Gastroesophageal sphincter (tissue), 4 donors: ENCODE measurements at regions not wholly inside any gene's neighbourhood (a gene's known extent, or its start where the extent isn't known, plus 50 kb on each side); places are given as distances from the start of the nearest gene placed in this dataset.
A peak's percentile ranks its signal among the peaks of the same experiment; 100 is the strongest.

Source experiments
- ATAC-seq: fragments of 150-250 bp; one replicate; pipeline ENCODE4 v1.9.1; 2016; ENCODE audit warnings: mild to moderate bottlenecking, moderate library complexity
- H3K27ac ChIP-seq, 4 donors: fragments of 200-600 bp; sonication (generic) in 3 of 4; 1 replicate in 3 of 4; 2 replicates in 1 of 4; pipeline ENCODE4 v1.5.1; 2016 to 2019
- H3K27me3 ChIP-seq: fragments of 200-600 bp; sonication (generic); one replicate; pipeline ENCODE4 v1.5.1; 2019
- H3K36me3 ChIP-seq, 2 donors: fragments of 200-600 bp; sonication (generic); one replicate each; pipeline ENCODE4 v1.5.1; 2019; ENCODE audit warnings: control low read depth in 1 of 2
- H3K4me1 ChIP-seq, 3 donors: fragments of 200-600 bp; sonication (generic); 1 replicate in 2 of 3; 2 replicates in 1 of 3; pipeline ENCODE4 v1.5.1; 2016 to 2019; ENCODE audit warnings: control low read depth in 2 of 3
- H3K4me3 ChIP-seq, 2 donors: fragments of 200-600 bp; sonication (generic); one replicate each; pipeline ENCODE4 v1.5.1; 2019; ENCODE audit warnings: mild to moderate bottlenecking in 1 of 2, moderate library complexity in 1 of 2
- H3K9me3 ChIP-seq, 3 donors: fragments of 200-600 bp; sonication (generic); one replicate each; pipeline ENCODE4 v1.5.1; 2017 to 2019; ENCODE audit warnings: control low read depth in 2 of 3
- EP300 ChIP-seq: sonication (generic); formaldehyde crosslinking; IDR thresholded peaks from one replicate; pipeline ENCODE4 v1.6.1; 2017; ENCODE audit warnings: antibody characterized with exemption, mild to moderate bottlenecking
- POLR2A ChIP-seq, 2 donors: fragments of 450-650 bp; IDR thresholded peaks; one replicate each; pipeline ENCODE4 v1.6.1; 2017; ENCODE audit warnings: antibody characterized with exemption in 2 of 2, mild to moderate bottlenecking in 2 of 2, moderate library complexity in 1 of 2
- POLR2AphosphoS5 ChIP-seq: sonication (generic); formaldehyde crosslinking; IDR thresholded peaks from one replicate; pipeline ENCODE4 v1.6.1; 2017; ENCODE audit warnings: antibody characterized with exemption
- WGBS, 2 donors: methylation state at CpG; one replicate each; pipeline ENCODE4 v1.1.5; 2018; ENCODE audit warnings: low coverage in 1 of 2; 5-methylcytosine and 5-hydroxymethylcytosine counted together
- TF ChIP-seq, protein P1 (sequence below), 4 experiments: fragments of 200-600 bp in 2 of 4; fragments of 450-650 bp in 2 of 4; sonication (generic) in 1 of 4; IDR thresholded peaks; one replicate each; pipeline ENCODE4 v1.5.1; 2017 to 2019; ENCODE audit warnings: antibody characterized with exemption in 4 of 4, mild to moderate bottlenecking in 2 of 4, moderate library complexity in 2 of 4

DNA sequence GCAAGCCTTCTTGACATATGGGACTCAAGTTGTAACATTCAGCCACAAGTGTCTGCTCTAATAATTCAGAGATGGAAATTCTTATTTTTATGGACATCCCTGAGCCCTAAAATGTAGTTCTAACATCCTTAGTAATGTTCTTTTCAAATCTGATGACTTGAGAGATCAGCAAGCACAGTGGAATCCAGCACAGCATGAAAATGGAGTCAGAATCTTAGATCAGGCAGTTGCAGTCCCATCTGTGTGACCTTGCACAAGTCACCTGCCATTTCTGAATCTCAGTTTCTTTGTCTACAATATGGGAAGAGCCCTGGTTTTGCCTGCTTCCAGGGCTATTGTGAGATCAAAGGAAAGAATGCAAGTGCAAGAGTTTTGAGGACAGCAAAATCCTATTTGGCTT lies 183.9 kb upstream of the LPP start:
- no peaks in the 10 kb centered on the region for H3K9me3 ChIP-seq
- H3K36me3 ChIP-seq = no peaks in the 10 kb centered on the region
- no peaks in the 10 kb centered on the region for H3K27me3 ChIP-seq
- peaks cover 0 to 5% (median 0%) of the 10 kb centered on the region in 3 donors for H3K4me1 ChIP-seq
- ATAC-seq = no peak
- TF ChIP-seq POLR2A (IDR thresholded peaks at IDR 0.05) (no peak), EP300 (no peak), POLR2AphosphoS5 (no peak)
- TF ChIP-seq, protein P1, sequence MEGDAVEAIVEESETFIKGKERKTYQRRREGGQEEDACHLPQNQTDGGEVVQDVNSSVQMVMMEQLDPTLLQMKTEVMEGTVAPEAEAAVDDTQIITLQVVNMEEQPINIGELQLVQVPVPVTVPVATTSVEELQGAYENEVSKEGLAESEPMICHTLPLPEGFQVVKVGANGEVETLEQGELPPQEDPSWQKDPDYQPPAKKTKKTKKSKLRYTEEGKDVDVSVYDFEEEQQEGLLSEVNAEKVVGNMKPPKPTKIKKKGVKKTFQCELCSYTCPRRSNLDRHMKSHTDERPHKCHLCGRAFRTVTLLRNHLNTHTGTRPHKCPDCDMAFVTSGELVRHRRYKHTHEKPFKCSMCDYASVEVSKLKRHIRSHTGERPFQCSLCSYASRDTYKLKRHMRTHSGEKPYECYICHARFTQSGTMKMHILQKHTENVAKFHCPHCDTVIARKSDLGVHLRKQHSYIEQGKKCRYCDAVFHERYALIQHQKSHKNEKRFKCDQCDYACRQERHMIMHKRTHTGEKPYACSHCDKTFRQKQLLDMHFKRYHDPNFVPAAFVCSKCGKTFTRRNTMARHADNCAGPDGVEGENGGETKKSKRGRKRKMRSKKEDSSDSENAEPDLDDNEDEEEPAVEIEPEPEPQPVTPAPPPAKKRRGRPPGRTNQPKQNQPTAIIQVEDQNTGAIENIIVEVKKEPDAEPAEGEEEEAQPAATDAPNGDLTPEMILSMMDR (IDR thresholded peaks at IDR 0.05) = no peak
- no peak overlapping the region for H3K4me3 ChIP-seq
- H3K27ac ChIP-seq = no peak overlapping the region

DNA sequence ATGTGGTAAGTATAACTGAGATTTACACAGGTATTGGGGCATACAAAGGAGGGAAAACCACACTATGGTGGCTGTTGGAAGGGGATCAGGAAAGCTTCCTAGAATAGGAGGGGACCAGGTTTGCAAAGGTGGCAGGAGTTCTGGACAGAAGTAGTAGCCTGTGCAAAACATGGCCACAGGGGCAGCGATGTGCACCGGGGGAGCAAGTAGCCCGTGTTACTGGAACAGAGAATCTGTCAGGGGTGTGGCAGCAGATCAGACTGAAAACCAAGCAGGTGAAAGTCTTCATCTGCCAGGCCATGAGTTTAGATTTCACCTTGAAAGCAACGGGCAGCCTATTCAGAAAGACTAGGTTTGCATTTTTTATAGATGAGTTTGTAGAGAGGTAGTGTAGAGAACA lies 182.3 kb upstream of the LPP start:
- Histone ChIP-seq H3K9me3 (no peaks in the 10 kb centered on the region), H3K27me3 (no peaks in the 10 kb centered on the region), H3K27ac (no peak overlapping the region), H3K36me3 (no peaks in the 10 kb centered on the region), H3K4me3 (no peak overlapping the region), H3K4me1 (peaks cover 0 to 3% (median 0%) of the 10 kb centered on the region in 3 donors)
- TF ChIP-seq EP300 = no peak
- WGBS, 2 donors = 69 to 83% methylated on average over 3 to 4 of the region's 4 CpGs
- no peak for ATAC-seq

DNA sequence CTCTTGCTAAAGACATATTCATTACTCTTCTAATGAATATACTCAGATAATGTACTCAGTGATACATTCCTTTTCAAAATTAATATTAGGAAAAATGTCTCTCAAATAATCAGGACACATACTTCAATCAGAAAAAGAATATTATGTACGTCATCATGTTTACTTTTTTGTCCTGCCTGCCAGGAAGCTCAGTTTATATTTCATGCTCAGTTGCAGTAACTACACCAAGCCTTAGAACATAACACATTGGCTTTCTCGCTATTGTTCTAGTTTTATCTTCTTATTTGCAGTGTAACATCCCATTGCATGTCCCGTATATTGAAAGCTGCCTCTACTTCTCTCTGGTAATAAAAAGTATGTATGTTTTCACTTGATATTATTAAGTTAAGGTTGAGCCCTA lies 181.5 kb upstream of the LPP start:
- no peaks in the 10 kb centered on the region for H3K36me3 ChIP-seq

DNA sequence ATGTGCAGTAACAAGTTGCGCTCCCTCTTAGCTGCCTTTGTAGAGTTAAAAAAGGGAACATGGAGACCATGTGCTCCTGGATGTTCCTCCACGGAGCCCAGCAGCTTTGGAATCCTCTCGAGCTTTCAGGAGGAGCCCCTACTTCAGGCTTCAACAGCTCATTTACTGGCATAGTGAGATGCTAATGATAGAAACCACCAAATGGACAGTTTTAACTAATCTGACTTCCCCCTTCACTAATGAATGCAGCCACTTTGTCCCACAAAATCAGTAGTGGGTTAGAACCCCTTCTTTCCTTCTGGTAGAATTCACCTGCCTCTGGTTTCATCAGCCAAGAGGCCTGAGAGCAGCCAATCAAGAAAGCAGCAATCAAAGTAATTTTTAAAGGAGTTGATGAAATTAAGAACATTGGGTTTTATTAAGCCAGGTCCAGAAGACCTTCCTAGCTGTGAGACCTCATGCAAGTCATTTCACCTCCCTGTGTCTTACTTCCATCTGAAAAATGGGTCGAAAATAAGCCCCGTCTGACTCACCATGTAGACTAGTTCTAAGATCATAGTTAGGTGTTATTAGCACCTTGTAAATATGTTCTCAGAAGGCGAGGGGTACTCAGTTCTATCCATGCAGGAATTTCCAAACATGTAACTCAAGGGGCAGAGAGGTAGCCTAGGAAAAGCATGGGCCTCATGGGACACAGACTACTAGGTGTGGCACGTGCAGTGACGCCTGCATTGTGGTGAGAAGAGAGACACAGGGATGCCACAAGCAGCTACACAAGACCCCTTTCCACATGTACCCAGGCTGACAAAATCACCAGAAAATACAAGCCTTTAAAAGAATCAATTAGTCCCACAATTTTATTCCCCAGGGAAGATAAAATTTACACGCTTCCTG lies 179.7 kb upstream of the LPP start:
- Histone ChIP-seq H3K4me1 (no peaks in the 10 kb centered on the region), H3K4me3 (no peak overlapping the region), H3K9me3 (peaks cover 0 to 6% (median 0%) of the 10 kb centered on the region in 3 donors), H3K36me3 (no peaks in the 10 kb centered on the region), H3K27me3 (no peaks in the 10 kb centered on the region), H3K27ac (no peak overlapping the region)
- TF ChIP-seq POLR2AphosphoS5 (no peak), POLR2A (IDR thresholded peaks at IDR 0.05) (no peak), EP300 (no peak)
- TF ChIP-seq, protein P1 (IDR thresholded peaks at IDR 0.05) = no peak
- ATAC-seq = no peak
- WGBS, 2 donors = 83 to 98% methylated on average over 6 to 7 of the region's 9 CpGs

More for the DNA sequence above, 181.5 kb upstream of the LPP start:
- 52 to 71% methylated on average over 3 of the region's 3 CpGs for WGBS, 2 donors
- no peaks in the 10 kb centered on the region for H3K27me3 ChIP-seq
- no peak overlapping the region for H3K4me3 ChIP-seq
- H3K27ac ChIP-seq = no peak overlapping the region
- ATAC-seq = no peak
- H3K4me1 ChIP-seq = no peaks in the 10 kb centered on the region
- TF ChIP-seq POLR2A (IDR thresholded peaks at IDR 0.05) = no peak
- TF ChIP-seq, protein P1 (IDR thresholded peaks at IDR 0.05) = no peak
- TF ChIP-seq EP300 = no peak
- TF ChIP-seq POLR2AphosphoS5 = no peak
- peaks cover 0 to under 1% (median 0%) of the 10 kb centered on the region in 3 donors for H3K9me3 ChIP-seq

DNA sequence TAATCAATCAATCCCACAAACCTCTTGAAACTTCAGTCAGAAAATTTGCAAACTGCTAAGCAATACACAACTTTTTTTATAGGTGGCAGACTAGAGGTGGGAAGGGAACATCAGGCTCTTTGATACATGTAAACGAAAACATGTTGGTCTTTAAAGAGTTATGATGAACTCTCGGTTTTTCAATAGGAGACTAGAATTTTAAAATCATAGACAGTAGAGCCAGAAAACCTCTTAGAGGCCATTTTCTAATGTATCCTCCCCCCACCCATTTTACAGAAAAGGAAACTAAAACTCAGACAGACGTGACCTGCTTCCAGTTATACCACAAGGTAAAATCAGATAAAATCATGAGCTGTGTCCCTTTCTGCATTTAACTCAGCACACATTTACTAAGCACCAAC lies 179.1 kb upstream of the LPP start:
- Histone ChIP-seq H3K27ac (no peak overlapping the region), H3K9me3 (peaks cover 0 to 6% (median 0%) of the 10 kb centered on the region in 3 donors), H3K4me3 (no peak overlapping the region), H3K36me3 (no peaks in the 10 kb centered on the region), H3K4me1 (no peaks in the 10 kb centered on the region), H3K27me3 (no peaks in the 10 kb centered on the region)
- ATAC-seq = no peak
- 71 to 73% methylated on average over 3 of the region's 3 CpGs for WGBS, 2 donors
- TF ChIP-seq POLR2AphosphoS5 = no peak
- TF ChIP-seq, protein P1 (IDR thresholded peaks at IDR 0.05) = peak in 2 of 4 experiments; percentile 8 to 16
- TF ChIP-seq POLR2A (IDR thresholded peaks at IDR 0.05) = no peak
- TF ChIP-seq EP300 = no peak
